Activated CD4-positive, alpha-beta T cell treated with anti-CD3 and anti-CD28 coated beads, Interleukin-2, amount 10 ng/mL, durations not matched to agents 7 days and 5 days (primary cell): ENCODE measurements at regions not wholly inside any gene's neighbourhood (a gene's known extent, or its start where the extent isn't known, plus 50 kb on each side); places are given as distances from the start of the nearest gene placed in this dataset.
"Not testable (repeated sequence)": the region's sequence is repeated elsewhere in the genome, so short reads cannot be mapped to it uniquely, and the experiment has no call there.

ENCODE experiments used
- CTCF ChIA-PET: fragments of 350-600 bp; sonication (Branson Sonifier 250); formaldehyde crosslinking; loops from one replicate; lab custom pipeline; 2021; ENCODE audit warnings: antibody characterized with exemption; lab: Charles Lee
- POLR2A ChIA-PET: fragments of 350-600 bp; sonication (Branson Sonifier 250); formaldehyde crosslinking; loops from one replicate; lab custom pipeline; 2021; ENCODE audit warnings: antibody characterized with exemption; lab: Charles Lee
- DNase-seq: peaks from one replicate; pipeline ENCODE4 v3.0.0-alpha.2; 2020
- H3K27ac Mint-ChIP-seq: one replicate; pipeline ENCODE4 v1.8.0; 2021; ENCODE audit warnings: mild to moderate bottlenecking, moderate library complexity, mixed read lengths
- H3K27me3 Mint-ChIP-seq: one replicate; pipeline ENCODE4 v1.8.0; 2021; ENCODE audit warnings: mixed read lengths
- H3K36me3 Mint-ChIP-seq: one replicate; pipeline ENCODE4 v1.8.0; 2021; ENCODE audit warnings: low read depth, mixed read lengths
- H3K4me1 Mint-ChIP-seq: one replicate; pipeline ENCODE4 v1.8.0; 2021; ENCODE audit warnings: mixed read lengths
- H3K4me3 Mint-ChIP-seq: one replicate; pipeline ENCODE4 v1.8.0; 2021; ENCODE audit warnings: mild to moderate bottlenecking, moderate library complexity, mixed read lengths
- H3K9me3 Mint-ChIP-seq: one replicate; pipeline ENCODE4 v1.8.0; 2021; ENCODE audit warnings: mixed read lengths

- POLR2A ChIA-PET, result no interaction called here
- H3K4me1 Mint-ChIP-seq, result no peaks in the 10 kb centered on the region
- DNase-seq, result no peak
- no peaks in the 10 kb centered on the region for H3K27me3 Mint-ChIP-seq
- CTCF ChIA-PET, result no interaction called here
- no peak overlapping the region for H3K4me3 Mint-ChIP-seq
- H3K9me3 Mint-ChIP-seq, result no peaks in the 10 kb centered on the region
- no peak overlapping the region for H3K27ac Mint-ChIP-seq
- no peaks in the 10 kb centered on the region for H3K36me3 Mint-ChIP-seq
Measured at GRCh38 chr5:5886353-5886752, 463.9 kb downstream of the ICE1 start.

GRCh38 chr5:5885782-5886181, 463.3 kb downstream of the ICE1 start:
- no peaks in the 10 kb centered on the region for H3K4me1 Mint-ChIP-seq
- no peaks in the 10 kb centered on the region for H3K9me3 Mint-ChIP-seq
- H3K4me3 Mint-ChIP-seq, result no peak overlapping the region
- no peak overlapping the region for H3K27ac Mint-ChIP-seq
- POLR2A ChIA-PET, result no interaction called here
- H3K36me3 Mint-ChIP-seq, result no peaks in the 10 kb centered on the region
- CTCF ChIA-PET, result no interaction called here
- DNase-seq, result no peak
- H3K27me3 Mint-ChIP-seq, result no peaks in the 10 kb centered on the region

- H3K4me1 Mint-ChIP-seq, result no peaks in the 10 kb centered on the region
- H3K4me3 Mint-ChIP-seq, result no peak overlapping the region
- peaks cover 1% of the 10 kb centered on the region for H3K27me3 Mint-ChIP-seq
- ChIA-PET CTCF (no interaction called here), POLR2A (no interaction called here)
- H3K9me3 Mint-ChIP-seq, result no peaks in the 10 kb centered on the region
- H3K36me3 Mint-ChIP-seq, result no peaks in the 10 kb centered on the region
- no peak overlapping the region for H3K27ac Mint-ChIP-seq
- DNase-seq, result no peak
Measured at GRCh38 chr5:5884593-5884992, 462.1 kb downstream of the ICE1 start.

- ChIA-PET POLR2A (no interaction called here), CTCF (no interaction called here)
- no peak for DNase-seq
Measured at GRCh38 chr5:5883562-5883961, 461.1 kb downstream of the ICE1 start.

GRCh38 chr5:5883146-5883545, 460.7 kb downstream of the ICE1 start:
- Mint-ChIP-seq H3K36me3 (no peaks in the 10 kb centered on the region), H3K4me1 (no peaks in the 10 kb centered on the region), H3K27me3 (peaks cover 1% of the 10 kb centered on the region), H3K9me3 (no peaks in the 10 kb centered on the region), H3K27ac (no peak overlapping the region), H3K4me3 (no peak overlapping the region)
- ChIA-PET CTCF (interaction anchor here (0.6 kb wide), 1 partner anchor 132 kb away, joined by 3 read pairs; no protein-coding TSS in a partner anchor), POLR2A (no interaction called here)
- no peak for DNase-seq

More at GRCh38 chr5:5883562-5883961, 461.1 kb downstream of the ICE1 start:
- Mint-ChIP-seq H3K9me3 (no peaks in the 10 kb centered on the region), H3K27me3 (peaks cover 1% of the 10 kb centered on the region), H3K4me1 (no peaks in the 10 kb centered on the region), H3K4me3 (no peak overlapping the region), H3K27ac (no peak overlapping the region), H3K36me3 (no peaks in the 10 kb centered on the region)

GRCh38 chr5:5882706-5883105, 460.2 kb downstream of the ICE1 start:
- Mint-ChIP-seq H3K4me1 (no peaks in the 10 kb centered on the region), H3K4me3 (no peak overlapping the region), H3K36me3 (no peaks in the 10 kb centered on the region), H3K27ac (no peak overlapping the region), H3K9me3 (no peaks in the 10 kb centered on the region), H3K27me3 (peaks cover 1% of the 10 kb centered on the region)
- POLR2A ChIA-PET, result no interaction called here
- CTCF ChIA-PET, result interaction anchor here (0.6 kb wide), 1 partner anchor 132 kb away, joined by 3 read pairs; no protein-coding TSS in a partner anchor
- no peak for DNase-seq

- Mint-ChIP-seq H3K36me3 (no peaks in the 10 kb centered on the region), H3K27ac (no peak overlapping the region), H3K4me3 (no peak overlapping the region), H3K4me1 (no peaks in the 10 kb centered on the region), H3K27me3 (peaks cover 1% of the 10 kb centered on the region), H3K9me3 (no peaks in the 10 kb centered on the region)
- DNase-seq, result no peak
- POLR2A ChIA-PET, result no interaction called here
- CTCF ChIA-PET, result no interaction called here
Measured at GRCh38 chr5:5881294-5881693, 458.8 kb downstream of the ICE1 start.

GRCh38 chr5:5880077-5880763, 457.7 kb downstream of the ICE1 start:
- CTCF ChIA-PET, result interaction anchor here (0.7 kb wide), 1 partner anchor 10 kb away, joined by 3 read pairs; no protein-coding TSS in a partner anchor
- H3K4me3 Mint-ChIP-seq, result no peak overlapping the region
- peaks cover 1% of the 10 kb centered on the region for H3K27me3 Mint-ChIP-seq
- H3K4me1 Mint-ChIP-seq, result no peaks in the 10 kb centered on the region
- no peaks in the 10 kb centered on the region for H3K36me3 Mint-ChIP-seq
- DNase-seq, result no peak
- no peak overlapping the region for H3K27ac Mint-ChIP-seq
- POLR2A ChIA-PET, result no interaction called here
- no peaks in the 10 kb centered on the region for H3K9me3 Mint-ChIP-seq

GRCh38 chr5:5857396-5857795, 434.9 kb downstream of the ICE1 start:
- Mint-ChIP-seq H3K4me3 (no peak overlapping the region), H3K36me3 (no peaks in the 10 kb centered on the region), H3K27me3 (no peaks in the 10 kb centered on the region), H3K9me3 (no peaks in the 10 kb centered on the region), H3K27ac (no peak overlapping the region), H3K4me1 (no peaks in the 10 kb centered on the region)
- ChIA-PET CTCF (no interaction called here), POLR2A (no interaction called here)
- no peak for DNase-seq

- CTCF ChIA-PET, result no interaction called here
- Mint-ChIP-seq H3K9me3 (no peaks in the 10 kb centered on the region), H3K27ac (no peak overlapping the region), H3K36me3 (no peaks in the 10 kb centered on the region), H3K4me3 (no peak overlapping the region), H3K4me1 (no peaks in the 10 kb centered on the region), H3K27me3 (no peaks in the 10 kb centered on the region)
- no peak for DNase-seq
- POLR2A ChIA-PET, result no interaction called here
Measured at GRCh38 chr5:5854087-5854486, 431.6 kb downstream of the ICE1 start.

GRCh38 chr5:5838493-5838892, 416.0 kb downstream of the ICE1 start:
- Mint-ChIP-seq H3K27ac (no peak overlapping the region), H3K4me1 (no peaks in the 10 kb centered on the region), H3K4me3 (no peak overlapping the region), H3K36me3 (no peaks in the 10 kb centered on the region), H3K9me3 (no peaks in the 10 kb centered on the region), H3K27me3 (no peaks in the 10 kb centered on the region)
- ChIA-PET CTCF (no interaction called here), POLR2A (no interaction called here)
- DNase-seq, result no peak

GRCh38 chr5:5831622-5832021, 409.1 kb downstream of the ICE1 start:
- CTCF ChIA-PET, result not testable (repeated sequence)

GRCh38 chr5:5828619-5829018, 406.1 kb downstream of the ICE1 start:
- POLR2A ChIA-PET, result no interaction called here
- H3K9me3 Mint-ChIP-seq, result no peaks in the 10 kb centered on the region
- CTCF ChIA-PET, result no interaction called here

More at GRCh38 chr5:5831622-5832021, 409.1 kb downstream of the ICE1 start:
- POLR2A ChIA-PET, H3K4me1 Mint-ChIP-seq, H3K27me3 Mint-ChIP-seq, H3K36me3 Mint-ChIP-seq, H3K27ac Mint-ChIP-seq, H3K9me3 Mint-ChIP-seq, H3K4me3 Mint-ChIP-seq, DNase-seq: not testable (repeated sequence)

GRCh38 chr5:5826911-5827310, 404.4 kb downstream of the ICE1 start:
- no peaks in the 10 kb centered on the region for H3K36me3 Mint-ChIP-seq
- no peaks in the 10 kb centered on the region for H3K27me3 Mint-ChIP-seq
- ChIA-PET POLR2A (no interaction called here), CTCF (no interaction called here)
- no peak overlapping the region for H3K27ac Mint-ChIP-seq
- H3K4me3 Mint-ChIP-seq, result no peak overlapping the region
- no peaks in the 10 kb centered on the region for H3K9me3 Mint-ChIP-seq
- DNase-seq, result no peak
- no peaks in the 10 kb centered on the region for H3K4me1 Mint-ChIP-seq

More at GRCh38 chr5:5828619-5829018, 406.1 kb downstream of the ICE1 start:
- no peaks in the 10 kb centered on the region for H3K36me3 Mint-ChIP-seq
- no peak overlapping the region for H3K4me3 Mint-ChIP-seq
- H3K27me3 Mint-ChIP-seq, result no peaks in the 10 kb centered on the region
- DNase-seq, result no peak
- H3K4me1 Mint-ChIP-seq, result no peaks in the 10 kb centered on the region
- no peak overlapping the region for H3K27ac Mint-ChIP-seq
